NCI-H82 treated with DMSO at 0.1 percent for 48 hours (cell line): ENCODE measurements at regions not wholly inside any gene's neighbourhood (a gene's known extent, or its start where the extent isn't known, plus 50 kb on each side); places are given as distances from the start of the nearest gene placed in this dataset.

Source experiments
- DNase-seq: peaks from one replicate; lab custom pipeline; 2025; ENCODE audit not compliant: unreplicated experiment; lab: John Stamatoyannopoulos, UW

GRCh38 chr1:96962751-96963211 is 241.2 kb downstream of the PTBP2 start:
- no peak for DNase-seq

GRCh38 chr1:96964761-96965160 is 243.2 kb downstream of the PTBP2 start:
- DNase-seq = no peak

GRCh38 chr1:96966536-96967138 is 245.1 kb downstream of the PTBP2 start:
- DNase-seq = peak; percentile 68

GRCh38 chr1:96967311-96967710 is 245.7 kb downstream of the PTBP2 start:
- DNase-seq = no peak

GRCh38 chr1:96968541-96968940 is 247.0 kb downstream of the PTBP2 start:
- DNase-seq = no peak

- no peak for DNase-seq
These were observed 247.4 kb downstream of the PTBP2 start for GRCh38 chr1:96968983-96969382.

- no peak for DNase-seq
These were observed 248.1 kb downstream of the PTBP2 start for GRCh38 chr1:96969656-96970163.

GRCh38 chr1:96971439-96971838 is 249.9 kb downstream of the PTBP2 start:
- DNase-seq = no peak

GRCh38 chr1:96971849-96972602 is 250.4 kb downstream of the PTBP2 start:
- DNase-seq = no peak

GRCh38 chr1:96973605-96974004 is 252.0 kb downstream of the PTBP2 start:
- no peak for DNase-seq

- DNase-seq = no peak
These were observed 256.9 kb downstream of the PTBP2 start for GRCh38 chr1:96978444-96978843.

- no peak for DNase-seq
These were observed 257.3 kb downstream of the PTBP2 start for GRCh38 chr1:96978901-96979300.

- no peak for DNase-seq
These were observed 258.0 kb downstream of the PTBP2 start for GRCh38 chr1:96979304-96980268.

- DNase-seq = no peak
These were observed 258.9 kb downstream of the PTBP2 start for GRCh38 chr1:96980448-96980847.

- DNase-seq = no peak
These were observed 259.6 kb downstream of the PTBP2 start for GRCh38 chr1:96981181-96981580.

- no peak for DNase-seq
These were observed 260.5 kb downstream of the PTBP2 start for GRCh38 chr1:96982118-96982517.

- no peak for DNase-seq
These were observed 262.3 kb downstream of the PTBP2 start for GRCh38 chr1:96983866-96984265.

- no peak for DNase-seq
These were observed 265.7 kb downstream of the PTBP2 start for GRCh38 chr1:96987186-96987703.

GRCh38 chr1:96989302-96989701 is 267.7 kb downstream of the PTBP2 start:
- DNase-seq = no peak

- DNase-seq = no peak
These were observed 268.6 kb downstream of the PTBP2 start for GRCh38 chr1:96990136-96990535.

- no peak for DNase-seq
These were observed 269.7 kb downstream of the PTBP2 start for GRCh38 chr1:96991261-96991660.
